HG03097 (cell line): ENCODE measurements at regions not wholly inside any gene's neighbourhood (a gene's known extent, or its start where the extent isn't known, plus 50 kb on each side); places are given as distances from the start of the nearest gene placed in this dataset.
"Not testable (repeated sequence)": the region's sequence is repeated elsewhere in the genome, so short reads cannot be mapped to it uniquely, and the experiment has no call there.

Experiments used
- ATAC-seq: cut with Tn5 transposase; IDR thresholded peaks from one replicate; pipeline ENCODE4 v1.9.1; 2021; ENCODE audit not compliant: unreplicated experiment, low FRiP score

DNA sequence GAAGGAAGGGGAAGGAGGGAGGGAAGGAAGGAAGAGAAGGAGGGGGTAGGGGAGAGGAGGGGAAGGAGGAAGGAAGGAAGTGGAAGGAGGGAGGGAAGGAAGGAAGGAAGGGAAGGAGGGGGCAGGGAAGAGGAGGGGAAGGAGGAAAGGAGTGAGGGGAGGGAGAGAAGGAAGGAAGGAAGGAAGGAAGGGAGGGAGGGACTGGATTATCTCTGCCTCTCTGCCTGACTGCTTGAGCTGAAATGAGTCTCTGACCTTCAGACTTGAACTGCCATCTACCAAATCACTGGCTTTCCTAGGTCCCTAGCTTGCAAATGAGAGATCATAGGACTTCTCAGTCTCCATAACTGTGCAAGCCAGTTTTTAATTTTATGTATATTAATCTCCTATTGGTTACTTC is 436.8 kb downstream of the PREX1 start:
- no peak for ATAC-seq

DNA sequence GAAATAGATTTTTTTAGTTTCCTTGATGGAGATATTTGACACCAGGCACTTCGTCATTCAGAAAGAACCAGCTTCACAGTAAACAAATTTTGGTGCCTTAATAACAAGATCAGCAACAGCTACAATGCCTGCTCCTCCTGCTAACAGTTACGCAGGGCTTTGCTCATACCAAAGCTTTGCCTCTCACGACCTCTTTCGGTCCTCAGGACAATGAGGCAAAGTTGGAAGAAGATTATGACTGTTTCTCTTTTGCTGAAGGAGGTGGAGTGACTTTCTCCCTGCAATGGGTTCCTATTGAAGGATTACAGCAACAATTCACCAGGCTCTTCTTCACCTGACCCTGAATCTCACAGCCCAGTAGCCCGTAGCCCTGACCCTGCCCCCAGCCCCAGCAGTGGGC is 440.1 kb downstream of the PREX1 start:
- ATAC-seq, result no peak

DNA sequence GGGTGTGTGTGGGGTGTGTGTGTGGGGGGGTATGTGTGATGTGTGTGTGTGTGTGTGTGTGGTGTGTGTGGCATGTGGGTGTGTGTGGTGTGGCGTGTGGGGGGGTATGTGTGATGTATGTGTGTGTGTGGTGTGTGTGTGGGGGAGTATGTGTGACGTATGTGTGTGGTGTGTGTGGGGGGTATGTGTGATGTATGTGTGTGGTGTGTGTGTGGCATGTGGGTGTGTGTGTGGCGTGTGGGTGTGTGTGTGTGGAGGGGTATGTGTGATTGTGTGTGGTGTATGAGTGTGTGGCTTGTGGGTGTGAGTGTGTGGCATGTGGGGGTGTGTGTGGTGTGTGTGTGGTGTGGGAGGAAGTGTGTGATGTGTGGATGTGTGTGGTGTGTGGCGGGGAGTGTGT is 442.3 kb downstream of the PREX1 start:
- ATAC-seq, result no peak

DNA sequence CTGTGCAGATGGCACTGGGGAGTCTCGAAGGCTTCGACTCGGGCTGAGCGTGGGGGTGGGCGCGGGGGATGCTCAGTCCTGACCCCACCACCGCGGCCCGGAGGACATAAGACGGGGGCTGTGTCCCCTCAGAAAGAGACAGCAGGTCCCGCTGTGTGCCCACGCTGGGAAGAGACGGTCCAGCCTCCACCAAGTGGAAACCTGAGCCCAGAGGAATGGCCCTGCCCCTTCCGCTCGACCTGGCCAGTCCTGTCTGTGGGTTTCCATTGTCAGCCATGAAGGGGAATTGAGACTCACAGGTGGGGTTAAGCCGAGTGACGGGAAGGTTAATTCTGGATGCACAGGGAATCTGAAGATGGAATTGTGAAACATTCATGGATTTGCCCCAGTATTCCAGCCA is 442.7 kb downstream of the PREX1 start:
- ATAC-seq, result no peak

DNA sequence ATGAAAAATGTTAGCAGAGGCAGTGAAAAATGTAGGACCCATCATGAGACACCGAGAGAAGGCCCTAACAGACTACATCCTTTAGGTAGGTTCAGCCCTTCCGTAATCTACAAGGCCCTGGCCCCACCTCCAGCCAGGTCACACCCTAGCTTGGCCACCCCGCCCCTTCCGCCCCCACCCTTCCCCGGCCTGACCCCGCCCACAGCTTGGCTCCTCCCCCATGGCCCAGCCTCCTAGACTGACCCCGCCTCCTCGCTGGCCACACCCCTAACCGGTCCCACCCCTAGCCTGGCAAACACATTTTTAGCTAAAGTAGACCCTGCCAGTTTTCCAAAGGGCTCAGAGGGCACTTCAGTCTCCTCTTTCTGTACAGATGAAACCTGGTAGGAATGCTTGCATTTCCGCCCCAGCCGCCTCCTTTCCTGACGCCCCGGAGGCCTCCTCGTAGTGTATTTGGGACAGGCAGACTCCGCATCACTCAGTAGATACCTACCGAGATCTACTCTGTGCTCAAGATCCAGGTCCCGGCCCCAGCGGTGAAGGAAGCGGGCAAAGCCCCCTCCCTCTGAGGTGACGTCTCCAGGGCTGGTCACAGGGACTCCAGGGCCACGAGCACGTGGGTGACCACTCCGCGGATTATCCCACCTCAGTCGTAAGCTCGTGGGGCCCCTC is 443.5 kb downstream of the PREX1 start:
- no peak for ATAC-seq

DNA sequence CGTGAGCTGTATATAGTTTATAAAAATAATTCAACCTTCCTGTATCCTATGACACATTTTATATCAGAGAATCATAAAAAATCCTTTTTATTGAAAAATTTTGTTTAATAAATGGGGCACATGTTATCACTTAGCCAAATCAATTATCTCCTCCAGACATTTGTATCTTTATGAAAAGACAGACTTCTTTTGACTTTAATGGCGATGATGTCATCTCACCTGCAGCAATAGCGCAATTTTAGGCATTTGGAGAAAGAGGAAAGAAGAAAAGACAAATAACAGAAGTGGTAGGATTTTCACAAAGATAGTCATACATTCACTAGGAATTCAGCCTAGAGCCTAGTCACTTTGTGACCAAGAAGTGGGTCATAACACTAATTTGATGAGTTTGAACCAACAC is 444.5 kb downstream of the PREX1 start:
- no peak for ATAC-seq

DNA sequence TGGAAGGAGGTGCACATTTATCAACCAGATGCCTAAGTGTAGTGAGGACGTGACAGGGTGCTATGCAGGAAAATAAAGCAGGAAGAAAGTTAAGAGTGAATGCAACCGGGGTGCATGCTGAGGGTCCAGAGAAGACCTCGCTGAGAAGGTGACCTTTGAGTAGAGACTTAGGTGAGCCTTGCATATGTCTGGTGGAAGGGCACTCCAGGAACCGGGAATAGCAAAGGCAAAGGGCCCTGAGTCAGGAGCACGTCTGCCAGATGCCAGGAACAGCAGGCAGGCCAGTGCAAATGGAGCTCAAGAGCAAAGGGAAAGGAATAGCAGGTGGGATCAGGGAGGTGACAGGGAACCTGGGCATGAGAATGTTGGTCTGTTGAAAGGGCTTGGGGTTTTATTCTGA is 445.5 kb downstream of the PREX1 start:
- ATAC-seq, result no peak

DNA sequence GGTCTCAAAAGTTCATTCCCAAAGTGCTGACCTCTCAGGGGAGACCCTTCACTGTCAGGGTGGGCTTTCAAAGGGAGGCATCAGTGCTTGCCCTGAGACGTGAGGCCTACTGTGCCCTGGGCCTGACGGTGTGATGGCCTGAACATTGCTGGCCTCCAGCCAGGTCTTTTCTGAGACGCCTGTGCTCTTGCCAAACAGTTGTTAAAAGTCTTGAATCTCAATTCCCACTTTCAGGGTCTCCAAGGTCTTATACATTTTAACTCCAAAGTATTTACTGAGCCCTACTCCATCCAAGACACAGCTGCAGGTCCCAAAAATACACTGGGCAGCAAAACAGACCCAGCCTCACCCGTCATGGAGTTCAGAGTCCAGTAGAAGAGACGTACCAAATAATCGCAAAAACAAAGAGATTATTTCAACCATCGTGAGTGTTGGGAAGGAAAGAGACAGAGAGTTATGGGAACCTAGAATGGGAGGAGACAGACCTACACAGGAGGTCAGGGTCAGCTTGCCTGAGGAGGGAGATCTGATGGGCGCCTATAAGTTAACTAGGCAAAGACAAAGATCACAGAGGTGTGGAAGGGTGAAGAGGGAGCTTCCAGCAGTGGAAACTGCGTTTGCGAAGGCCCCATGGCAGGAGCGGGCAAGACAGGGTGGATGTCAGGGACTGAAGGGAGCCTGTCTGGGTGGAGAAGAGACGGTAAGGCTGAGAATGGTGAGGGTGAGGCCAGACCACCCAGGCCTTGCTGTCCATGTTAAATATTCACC is 446.3 kb downstream of the PREX1 start:
- ATAC-seq, result no peak

DNA sequence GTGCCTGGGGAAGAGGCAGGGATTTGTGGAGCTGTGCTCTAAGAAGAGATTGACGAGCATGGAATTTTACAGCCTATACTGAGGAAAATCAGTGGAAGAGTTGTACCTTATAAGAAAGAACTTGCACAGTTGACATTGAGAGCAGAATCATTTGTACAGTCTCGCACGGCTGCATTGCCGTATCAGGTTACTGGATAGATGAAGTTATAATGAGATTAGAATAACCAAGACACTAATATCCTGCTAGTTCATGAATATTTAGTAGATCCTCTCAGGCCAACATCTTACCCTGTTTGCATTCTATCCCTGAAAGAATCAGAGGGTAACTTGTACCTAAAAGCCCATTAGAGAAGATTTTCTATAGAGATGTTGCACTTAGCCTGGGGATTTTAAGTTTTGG is 447.1 kb downstream of the PREX1 start:
- no peak for ATAC-seq

DNA sequence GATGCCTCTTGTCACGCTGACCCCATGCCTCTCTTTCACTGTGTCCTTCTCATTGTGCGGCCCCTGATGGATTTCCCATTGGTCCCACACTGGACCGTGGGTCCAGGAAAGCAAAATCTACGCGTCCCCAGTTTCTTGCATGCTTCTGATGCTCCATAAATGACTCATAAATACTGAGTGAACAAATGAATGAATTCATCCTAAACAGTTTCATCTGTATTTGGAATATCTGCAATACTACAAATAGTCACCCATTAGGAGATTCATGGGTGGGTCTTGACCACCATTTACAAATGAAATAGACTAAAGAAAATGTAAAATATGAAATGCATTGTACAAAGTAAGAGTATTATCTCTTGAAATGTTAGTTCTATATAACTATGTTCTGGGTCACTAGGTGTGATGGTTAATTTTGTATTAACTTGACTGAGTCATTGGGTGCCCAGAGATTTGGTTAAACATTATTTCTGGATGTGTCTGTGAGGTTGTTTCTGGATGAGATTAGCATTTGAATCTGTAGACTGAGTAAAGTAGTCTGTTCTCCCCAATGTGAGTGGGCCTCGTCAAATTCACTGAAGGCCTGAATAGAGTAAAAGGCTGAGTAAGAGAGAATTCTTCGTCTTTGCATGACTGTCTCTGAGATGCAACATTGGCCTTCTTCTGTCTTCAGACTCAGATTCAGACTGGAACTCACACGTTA is 448.7 kb downstream of the PREX1 start:
- no peak for ATAC-seq

DNA sequence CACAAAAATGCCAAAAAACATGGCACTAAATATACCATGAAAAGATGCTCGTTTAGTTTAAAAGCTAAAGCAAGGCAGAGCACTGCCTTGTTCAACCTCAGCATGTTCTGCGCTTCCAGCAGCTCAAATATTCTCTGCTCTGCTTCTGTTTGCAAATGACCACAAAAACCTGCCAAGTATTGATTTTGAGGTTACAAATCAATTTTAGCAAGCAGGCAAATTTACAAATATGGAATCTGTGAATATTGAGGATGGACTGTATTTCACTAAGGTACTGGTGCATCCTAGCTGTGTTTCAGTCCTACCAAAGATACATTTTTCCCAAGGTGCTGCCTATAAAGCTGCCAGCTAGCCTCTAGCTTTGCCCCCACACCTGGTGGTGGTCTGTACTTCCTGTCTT is 449.9 kb downstream of the PREX1 start:
- ATAC-seq, result no peak

DNA sequence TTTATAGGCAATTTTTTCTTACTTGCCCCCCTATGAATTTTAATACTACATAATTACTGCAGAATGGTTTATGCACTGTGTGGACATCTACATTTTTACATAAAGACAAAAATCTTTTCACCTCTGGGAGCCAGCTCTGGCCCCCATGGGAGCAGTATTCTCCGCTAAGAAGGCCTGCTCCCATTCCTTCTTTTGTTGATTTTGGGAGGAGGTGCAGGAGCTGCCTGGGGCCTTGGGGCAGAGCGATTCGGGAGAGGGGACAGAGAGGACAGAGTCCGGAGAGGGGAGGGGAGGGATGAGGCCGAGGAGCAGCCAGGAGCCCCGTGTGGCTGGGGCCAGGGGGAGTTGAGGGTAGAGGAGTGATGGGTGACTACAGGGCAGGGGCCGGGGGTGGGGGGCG is 452.0 kb downstream of the PREX1 start:
- ATAC-seq, result no peak

DNA sequence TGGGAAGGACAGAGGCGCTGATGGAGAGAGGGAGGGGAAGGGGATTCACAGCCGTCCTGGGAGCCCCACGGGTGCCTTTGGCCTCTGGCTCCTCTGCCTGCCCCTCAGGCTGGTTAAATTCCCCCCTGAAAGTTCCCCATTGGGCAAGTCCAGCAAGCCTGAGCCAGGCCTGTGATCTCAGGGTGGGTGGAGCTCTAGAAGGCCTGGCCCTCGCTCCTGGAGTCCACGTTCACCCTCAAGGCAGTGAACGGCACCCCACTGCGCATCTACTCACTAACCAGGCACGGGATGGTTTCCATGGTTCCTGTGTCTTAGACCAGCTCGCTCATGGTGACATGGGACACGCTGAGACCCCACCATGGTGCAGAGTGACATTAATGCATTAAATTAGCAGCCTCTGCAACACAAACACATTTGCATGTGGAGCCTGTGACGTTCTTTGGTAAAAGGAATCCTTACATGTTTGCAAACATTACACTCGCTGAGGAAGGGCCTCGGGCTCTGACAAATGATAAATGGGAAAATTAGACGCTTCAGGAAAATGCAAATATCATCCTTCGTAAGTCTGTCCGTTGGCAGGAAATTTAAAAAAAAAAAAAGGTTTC is 452.7 kb downstream of the PREX1 start:
- ATAC-seq, result no peak

DNA sequence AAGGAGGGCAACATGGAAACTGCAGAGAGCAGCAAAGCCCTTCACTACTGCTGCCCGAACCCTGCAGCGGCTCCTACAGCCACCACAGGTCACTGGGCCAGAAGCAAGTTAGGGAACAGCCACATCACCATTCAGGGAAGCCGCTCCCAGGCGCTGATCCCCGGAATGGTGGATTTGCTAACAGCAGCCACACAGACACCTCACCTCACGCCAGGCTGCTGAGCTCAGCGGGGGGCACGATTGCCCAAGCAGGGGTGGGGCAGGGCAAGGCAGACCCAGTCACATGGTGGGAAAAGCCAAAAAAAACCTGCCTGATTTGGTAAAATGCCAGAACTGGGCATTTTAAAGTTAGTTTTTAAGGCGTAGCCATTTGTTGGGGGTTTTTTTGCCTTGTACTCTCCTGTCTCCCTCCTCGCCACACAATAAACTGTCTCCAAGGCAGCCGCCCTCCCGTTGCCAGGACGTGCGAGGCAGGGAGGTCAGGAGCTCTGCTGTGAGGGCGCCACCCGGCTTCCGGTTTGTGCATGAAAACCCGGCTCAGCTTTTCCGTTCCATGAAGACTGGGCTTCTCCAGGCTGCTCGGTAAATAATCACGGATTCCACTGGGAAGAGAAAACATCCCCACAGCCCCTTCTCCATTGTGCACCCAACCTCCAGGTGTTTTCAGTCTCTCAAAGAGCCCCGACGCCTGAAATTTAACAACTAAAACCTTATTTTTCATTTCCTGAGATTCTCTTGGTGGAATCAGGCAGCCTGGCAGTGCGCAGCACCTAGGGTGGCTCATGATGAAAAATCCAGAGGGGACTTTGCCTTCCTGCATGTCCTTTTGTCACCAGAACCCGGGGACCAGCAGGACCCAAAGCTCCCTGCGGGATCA is 453.5 kb downstream of the PREX1 start:
- ATAC-seq, result not testable (repeated sequence)

DNA sequence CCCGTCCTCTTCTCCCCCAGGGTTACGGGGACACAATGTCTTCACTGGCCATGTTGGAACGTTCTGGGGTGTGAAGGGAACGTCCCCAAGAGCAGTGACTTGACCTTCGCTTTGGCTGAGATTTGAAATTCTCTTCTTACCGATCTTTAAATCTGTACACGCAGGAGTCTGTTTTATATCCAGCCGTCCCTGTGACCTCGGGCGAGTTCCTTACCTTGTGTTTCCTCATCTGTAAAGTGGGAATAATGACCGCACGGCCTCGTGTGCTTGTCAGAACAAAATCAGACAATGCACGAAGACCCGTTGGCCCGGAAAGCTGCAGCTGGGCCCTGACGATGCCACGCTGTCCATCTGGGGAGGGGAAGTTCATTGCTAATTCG is 454.3 kb downstream of the PREX1 start:
- no peak for ATAC-seq

DNA sequence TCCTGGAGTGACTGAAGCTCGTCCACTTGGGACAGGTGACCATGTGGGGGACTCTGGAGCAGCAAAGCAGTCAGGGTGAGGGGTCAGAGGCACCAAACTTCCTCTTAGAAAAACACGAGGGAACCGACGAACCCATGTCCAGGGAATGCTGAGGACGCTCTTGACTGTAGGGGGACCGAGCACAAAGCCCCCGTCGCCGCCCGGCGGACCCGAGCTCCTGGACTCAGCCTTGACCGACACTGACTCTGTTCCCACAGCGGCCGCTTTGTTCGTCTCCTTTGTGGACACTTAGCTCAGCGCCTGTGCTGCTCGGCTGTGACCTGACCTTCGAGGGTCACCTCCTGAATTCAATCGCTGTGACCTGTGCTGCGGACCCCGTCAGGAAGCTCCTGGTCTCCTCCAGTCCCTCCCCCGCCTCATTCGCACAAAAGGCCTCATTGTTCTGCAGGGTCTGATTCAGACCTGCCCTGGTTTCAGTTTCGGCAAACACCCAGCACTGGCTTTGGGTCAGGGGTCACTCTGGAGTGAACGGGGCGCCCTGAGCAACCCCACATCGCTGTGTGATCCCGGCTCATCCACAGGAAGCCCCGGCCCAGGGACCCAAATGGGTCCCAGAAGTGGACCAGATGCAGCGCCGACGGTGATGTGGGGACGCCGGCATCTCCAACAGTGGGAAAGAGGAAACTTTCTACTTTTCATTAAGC is 454.8 kb downstream of the PREX1 start:
- ATAC-seq, result not testable (repeated sequence)

DNA sequence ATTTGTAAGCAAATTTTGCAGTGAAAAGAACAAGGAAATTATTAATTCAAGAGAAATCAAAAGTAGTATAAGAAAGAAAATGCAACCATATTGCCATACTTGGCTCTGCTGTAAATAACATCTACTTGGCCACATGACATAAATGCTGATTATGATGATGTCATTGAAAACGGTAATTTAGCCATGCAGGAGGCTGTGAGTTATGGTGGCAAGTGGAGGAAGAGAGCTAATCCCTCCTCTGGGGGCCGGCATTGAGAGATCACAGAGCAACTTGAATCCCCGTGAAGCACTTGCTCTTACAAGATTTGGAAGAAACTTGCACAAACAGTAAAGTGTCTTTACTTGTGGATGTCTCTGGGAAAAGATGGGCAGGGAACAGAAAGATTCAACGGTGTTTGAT is 456.6 kb downstream of the PREX1 start:
- ATAC-seq, result no peak

DNA sequence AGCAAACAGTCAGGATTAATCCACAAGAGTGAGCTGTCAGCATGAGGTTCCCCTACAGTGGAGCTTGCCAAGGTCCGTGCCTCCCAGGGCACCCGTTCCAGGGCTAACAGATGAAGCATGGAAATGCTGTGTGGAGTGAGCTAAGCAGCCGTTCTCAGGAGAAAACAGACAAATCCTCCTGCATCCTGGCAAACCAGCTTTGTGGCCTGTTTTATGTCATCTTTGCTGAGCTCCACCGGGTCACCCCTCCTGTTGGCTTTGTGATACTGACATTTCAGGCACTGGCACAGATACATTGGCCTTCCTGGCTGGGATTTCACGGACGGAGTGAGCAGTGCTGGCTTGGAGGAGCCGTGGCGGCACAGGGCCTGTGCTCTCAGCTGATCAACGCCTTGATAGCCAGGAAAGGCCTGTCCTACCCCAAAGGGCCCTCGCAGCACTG is 459.2 kb downstream of the PREX1 start:
- not testable (repeated sequence) for ATAC-seq

DNA sequence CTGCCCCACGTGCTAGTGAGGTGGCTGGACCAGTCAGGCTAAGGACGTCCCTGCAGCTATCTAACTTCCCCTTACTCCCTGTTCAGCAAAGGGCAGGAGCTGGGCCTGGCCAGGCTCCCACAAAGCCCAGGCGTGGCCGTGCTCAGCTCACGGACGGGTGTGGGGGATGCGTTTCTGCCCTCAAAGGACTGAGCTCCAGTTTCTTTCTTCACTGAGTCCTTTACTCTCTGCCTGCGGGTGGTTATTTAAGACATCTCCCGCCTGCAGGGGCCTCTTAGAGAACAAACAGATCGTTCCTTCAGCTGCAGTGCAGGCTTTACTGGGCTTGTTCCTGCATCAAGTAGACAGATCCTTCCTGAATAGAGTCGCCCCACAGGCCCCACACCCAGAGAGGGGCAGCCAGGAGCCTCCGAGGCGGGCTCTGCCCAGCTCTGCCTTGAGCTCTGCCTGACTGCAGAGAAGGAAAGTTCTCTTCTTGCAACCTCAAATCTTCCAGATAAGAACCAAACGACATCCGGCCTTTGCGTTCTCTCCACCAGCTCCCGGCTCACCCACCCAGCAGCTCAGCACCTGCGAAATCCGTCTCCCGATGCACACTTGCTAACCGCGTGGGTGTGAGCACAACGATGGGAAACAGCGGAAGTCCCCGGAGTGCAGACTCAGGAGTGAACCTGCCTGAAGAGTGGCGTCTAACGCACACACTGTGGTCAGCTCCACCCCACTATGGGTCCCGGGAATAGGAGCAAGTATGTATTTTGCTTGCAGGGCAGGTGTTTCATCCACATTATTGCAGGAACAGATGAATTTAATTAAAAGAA is 460.0 kb downstream of the PREX1 start:
- not testable (repeated sequence) for ATAC-seq
